Mesendoderm (in vitro differentiated cells): ENCODE measurements at regions not wholly inside any gene's neighbourhood (a gene's known extent, or its start where the extent isn't known, plus 50 kb on each side); places are given as distances from the start of the nearest gene placed in this dataset.
A peak's percentile ranks its signal among the peaks of the same experiment; 100 is the strongest.

Experiments
- DNase-seq: peaks from one replicate; pipeline ENCODE4 v3.0.0; 2013
- H2AK5ac ChIP-seq: 2 replicates; pipeline ENCODE4 v1.6.1; 2013; ENCODE audit warnings: low read length, inconsistent platforms
- H2BK120ac ChIP-seq: 2 replicates; pipeline ENCODE4 v1.6.1; 2013; ENCODE audit warnings: low read depth, mild to moderate bottlenecking, low read length, moderate library complexity, mixed read lengths
- H2BK15ac ChIP-seq: replicated peaks from 2 replicates; pipeline ENCODE4 v1.6.1; 2013; ENCODE audit warnings: low read depth, mild to moderate bottlenecking, moderate library complexity
- H2BK5ac ChIP-seq: 2 replicates; pipeline ENCODE4 v1.6.1; 2013; ENCODE audit warnings: low read length, inconsistent platforms
- H3K18ac ChIP-seq: 2 replicates; pipeline ENCODE4 v1.6.1; 2013; ENCODE audit warnings: mild to moderate bottlenecking, low read length, mixed read lengths
- H3K23ac ChIP-seq: one replicate; pipeline ENCODE4 v1.6.1; 2013; ENCODE audit warnings: low read length
- H3K27ac ChIP-seq: 2 replicates; pipeline ENCODE4 v1.5.1; 2013; ENCODE audit warnings: low read depth, mild to moderate bottlenecking, inconsistent platforms, low read length, moderate library complexity
- H3K27me3 ChIP-seq: 2 replicates; pipeline ENCODE4 v1.6.1; 2013; ENCODE audit warnings: low read length, control low read depth, mild to moderate bottlenecking, inconsistent platforms; ENCODE audit not compliant: insufficient read depth, poor library complexity
- H3K36me3 ChIP-seq: 2 replicates; pipeline ENCODE4 v1.6.1; 2013; ENCODE audit warnings: low read length, inconsistent platforms; ENCODE audit not compliant: control insufficient read depth, insufficient read depth
- H3K4ac ChIP-seq: one replicate; pipeline ENCODE4 v1.6.1; 2013; ENCODE audit warnings: low read depth, mild to moderate bottlenecking, low read length, moderate library complexity
- H3K4me1 ChIP-seq: 2 replicates; pipeline ENCODE4 v1.6.1; 2013; ENCODE audit warnings: low read depth, low read length, inconsistent platforms; ENCODE audit not compliant: control insufficient read depth
- H3K4me2 ChIP-seq: 2 replicates; pipeline ENCODE4 v1.6.1; 2013; ENCODE audit warnings: low read length
- H3K4me3 ChIP-seq: 2 replicates; pipeline ENCODE4 v1.5.1; 2013; ENCODE audit warnings: mild to moderate bottlenecking, low read length
- H3K56ac ChIP-seq: one replicate; pipeline ENCODE4 v1.6.1; 2013; ENCODE audit warnings: low read length
- H3K79me1 ChIP-seq: 2 replicates; pipeline ENCODE4 v1.6.1; 2013; ENCODE audit warnings: low read length, inconsistent platforms
- H3K79me2 ChIP-seq: 2 replicates; pipeline ENCODE4 v1.6.1; 2013; ENCODE audit warnings: mild to moderate bottlenecking, low read length; ENCODE audit not compliant: control insufficient read depth, insufficient read depth
- H3K9ac ChIP-seq: 2 replicates; pipeline ENCODE4 v1.6.1; 2013; ENCODE audit warnings: low read length, inconsistent platforms
- H4K5ac ChIP-seq: one replicate; pipeline ENCODE4 v1.6.1; 2013; ENCODE audit warnings: low read length
- H4K8ac ChIP-seq: one replicate; pipeline ENCODE4 v1.6.1; 2013; ENCODE audit warnings: low read depth, mild to moderate bottlenecking, control low read depth, low read length, moderate library complexity
- WGBS: extraction: QIAGEN DNeasy Blood & Tissue Kit; methylation state at CpG from one replicate; pipeline ENCODE4 v1.1.7; 2013; ENCODE audit warnings: low lambda C conversion rate, missing lambda C conversion rate; ENCODE audit not compliant: insufficient coverage; ENCODE audit errors: extremely low coverage; 5-methylcytosine and 5-hydroxymethylcytosine counted together

- no peak overlapping the region for H4K5ac ChIP-seq
- H3K4me2 ChIP-seq, result no peak overlapping the region
- H3K4me3 ChIP-seq, result no peak overlapping the region
- no peak overlapping the region for H2AK5ac ChIP-seq
- no peak overlapping the region for H3K56ac ChIP-seq
- no peak for DNase-seq
- no peak overlapping the region for H3K27ac ChIP-seq
- no peak overlapping the region for H2BK120ac ChIP-seq
- no peaks in the 10 kb centered on the region for H3K27me3 ChIP-seq
- no peak overlapping the region for H2BK5ac ChIP-seq
- no CpG with 5 or more reads among the region's 2 CpGs for WGBS
- H3K23ac ChIP-seq, result no peak overlapping the region
- H3K79me1 ChIP-seq, result no peaks in the 10 kb centered on the region
- no peaks in the 10 kb centered on the region for H3K79me2 ChIP-seq
- no peak overlapping the region for H4K8ac ChIP-seq
- H3K18ac ChIP-seq, result no peak overlapping the region
- H3K9ac ChIP-seq, result no peak overlapping the region
- H2BK15ac ChIP-seq, result no peak overlapping the region
- H3K36me3 ChIP-seq, result no peaks in the 10 kb centered on the region
- no peaks in the 10 kb centered on the region for H3K4me1 ChIP-seq
- no peak overlapping the region for H3K4ac ChIP-seq
These were observed 241.6 kb downstream of the ZNF621 start for GRCh38 chr3:40766396-40766795.

- Histone ChIP-seq H3K4me1 (no peaks in the 10 kb centered on the region), H3K27me3 (no peaks in the 10 kb centered on the region), H2BK15ac (no peak overlapping the region), H3K79me1 (no peaks in the 10 kb centered on the region), H3K23ac (no peak overlapping the region), H3K18ac (no peak overlapping the region), H3K36me3 (no peaks in the 10 kb centered on the region), H3K4me3 (no peak overlapping the region), H3K9ac (no peak overlapping the region), H3K4ac (no peak overlapping the region), H3K56ac (no peak overlapping the region), H2BK5ac (no peak overlapping the region), H4K8ac (no peak overlapping the region), H3K4me2 (no peak overlapping the region), H2AK5ac (no peak overlapping the region), H3K79me2 (no peaks in the 10 kb centered on the region), H2BK120ac (no peak overlapping the region), H4K5ac (no peak overlapping the region), H3K27ac (no peak overlapping the region)
- no CpG with 5 or more reads among the region's 4 CpGs for WGBS
- no peak for DNase-seq
These were observed 243.3 kb downstream of the ZNF621 start for GRCh38 chr3:40768046-40768445.

GRCh38 chr3:40768536-40768935 lies 243.8 kb downstream of the ZNF621 start:
- H3K4ac ChIP-seq, result no peak overlapping the region
- no CpG with 5 or more reads among the region's 1 CpG for WGBS
- no peak overlapping the region for H3K56ac ChIP-seq

GRCh38 chr3:40770061-40770460 lies 245.3 kb downstream of the ZNF621 start:
- Histone ChIP-seq H3K4ac (no peak overlapping the region), H4K8ac (no peak overlapping the region), H2BK120ac (no peak overlapping the region), H3K79me1 (no peaks in the 10 kb centered on the region), H3K27ac (no peak overlapping the region), H3K56ac (no peak overlapping the region), H2BK15ac (no peak overlapping the region), H3K36me3 (no peaks in the 10 kb centered on the region), H3K4me3 (no peak overlapping the region), H3K18ac (no peak overlapping the region), H3K4me1 (no peaks in the 10 kb centered on the region), H2BK5ac (no peak overlapping the region), H3K4me2 (no peak overlapping the region), H3K23ac (no peak overlapping the region), H3K79me2 (no peaks in the 10 kb centered on the region), H3K9ac (no peak overlapping the region), H3K27me3 (no peaks in the 10 kb centered on the region), H2AK5ac (no peak overlapping the region), H4K5ac (no peak overlapping the region)
- DNase-seq, result no peak
- no CpG with 5 or more reads among the region's 4 CpGs for WGBS

More at GRCh38 chr3:40768536-40768935, 243.8 kb downstream of the ZNF621 start:
- H3K4me3 ChIP-seq, result no peak overlapping the region
- H3K23ac ChIP-seq, result no peak overlapping the region
- no peak overlapping the region for H2BK15ac ChIP-seq
- H4K8ac ChIP-seq, result no peak overlapping the region
- no peak overlapping the region for H2BK120ac ChIP-seq
- H3K79me1 ChIP-seq, result no peaks in the 10 kb centered on the region
- H3K9ac ChIP-seq, result no peak overlapping the region
- H4K5ac ChIP-seq, result no peak overlapping the region
- H3K36me3 ChIP-seq, result no peaks in the 10 kb centered on the region
- H2BK5ac ChIP-seq, result no peak overlapping the region
- no peak overlapping the region for H2AK5ac ChIP-seq
- no peaks in the 10 kb centered on the region for H3K27me3 ChIP-seq
- no peaks in the 10 kb centered on the region for H3K4me1 ChIP-seq
- H3K18ac ChIP-seq, result no peak overlapping the region
- no peak overlapping the region for H3K27ac ChIP-seq
- no peak overlapping the region for H3K4me2 ChIP-seq
- DNase-seq, result no peak
- no peaks in the 10 kb centered on the region for H3K79me2 ChIP-seq

GRCh38 chr3:40771112-40771511 lies 246.4 kb downstream of the ZNF621 start:
- H3K4ac ChIP-seq, result no peak overlapping the region
- no peak overlapping the region for H3K9ac ChIP-seq
- H4K5ac ChIP-seq, result no peak overlapping the region
- no peaks in the 10 kb centered on the region for H3K79me1 ChIP-seq
- no peak overlapping the region for H3K27ac ChIP-seq
- no CpG with 5 or more reads among the region's 3 CpGs for WGBS
- no peak overlapping the region for H2BK5ac ChIP-seq
- H3K56ac ChIP-seq, result no peak overlapping the region
- H3K36me3 ChIP-seq, result no peaks in the 10 kb centered on the region
- H3K4me3 ChIP-seq, result no peak overlapping the region
- H2BK120ac ChIP-seq, result no peak overlapping the region
- no peak overlapping the region for H3K23ac ChIP-seq
- H3K18ac ChIP-seq, result no peak overlapping the region
- H3K4me2 ChIP-seq, result no peak overlapping the region
- H3K4me1 ChIP-seq, result no peaks in the 10 kb centered on the region
- H3K79me2 ChIP-seq, result no peaks in the 10 kb centered on the region
- H2AK5ac ChIP-seq, result no peak overlapping the region
- no peaks in the 10 kb centered on the region for H3K27me3 ChIP-seq
- no peak overlapping the region for H4K8ac ChIP-seq
- no peak overlapping the region for H2BK15ac ChIP-seq
- DNase-seq, result no peak

- no peaks in the 10 kb centered on the region for H3K27me3 ChIP-seq
- H3K79me1 ChIP-seq, result no peaks in the 10 kb centered on the region
- no peaks in the 10 kb centered on the region for H3K79me2 ChIP-seq
- H3K56ac ChIP-seq, result no peak overlapping the region
- H3K27ac ChIP-seq, result no peak overlapping the region
- WGBS, result no CpG with 5 or more reads among the region's 6 CpGs
- peak; percentile 55 for DNase-seq
- H2AK5ac ChIP-seq, result no peak overlapping the region
- no peak overlapping the region for H3K4me2 ChIP-seq
- no peak overlapping the region for H3K9ac ChIP-seq
- no peak overlapping the region for H3K4me3 ChIP-seq
- no peaks in the 10 kb centered on the region for H3K4me1 ChIP-seq
- H3K36me3 ChIP-seq, result no peaks in the 10 kb centered on the region
- H3K4ac ChIP-seq, result no peak overlapping the region
- no peak overlapping the region for H3K18ac ChIP-seq
- H2BK5ac ChIP-seq, result no peak overlapping the region
- H4K5ac ChIP-seq, result no peak overlapping the region
- H2BK120ac ChIP-seq, result no peak overlapping the region
- no peak overlapping the region for H2BK15ac ChIP-seq
- H4K8ac ChIP-seq, result no peak overlapping the region
- no peak overlapping the region for H3K23ac ChIP-seq
These were observed 254.3 kb downstream of the ZNF621 start for GRCh38 chr3:40779039-40779438.
